ENCODE measurements at regions not wholly inside any gene's neighbourhood (a gene's known extent, or its start where the extent isn't known, plus 50 kb on each side); places are given as distances from the start of the nearest gene placed in this dataset.

GRCh38 chr10:84837041-84837812 is 508.8 kb downstream of the CCSER2 start:
- TF ChIP-seq CTCF (IDR thresholded peaks at IDR 0.05) (no peak), POLR2A (IDR thresholded peaks at IDR 0.05) (no peak)
